Suprapubic skin (tissue), 4 donors: ENCODE measurements at regions not wholly inside any gene's neighbourhood (a gene's known extent, or its start where the extent isn't known, plus 50 kb on each side); places are given as distances from the start of the nearest gene placed in this dataset.
"Not testable (repeated sequence)": the region's sequence is repeated elsewhere in the genome, so short reads cannot be mapped to it uniquely, and the experiment has no call there.

Experiments used
- DNase-seq, 2 donors: peaks; one replicate each; pipeline ENCODE4 v3.0.0-alpha.2; 2019; ENCODE audit warnings: low spot score in 2 of 2
- H3K27ac ChIP-seq: fragments of 200-600 bp; sonication (generic); one replicate; pipeline ENCODE4 v1.5.1; 2019
- H3K27me3 ChIP-seq: fragments of 200-600 bp; sonication (generic); one replicate; pipeline ENCODE4 v1.5.1; 2019
- H3K36me3 ChIP-seq: fragments of 200-600 bp; sonication (generic); one replicate; pipeline ENCODE4 v1.5.1; 2019
- H3K4me1 ChIP-seq: fragments of 200-600 bp; sonication (generic); one replicate; pipeline ENCODE4 v1.5.1; 2019
- H3K4me3 ChIP-seq: fragments of 200-600 bp; sonication (generic); one replicate; pipeline ENCODE4 v1.5.1; 2019; ENCODE audit warnings: mild to moderate bottlenecking
- H3K9me3 ChIP-seq: fragments of 200-600 bp; sonication (generic); one replicate; pipeline ENCODE4 v1.5.1; 2019
- EP300 ChIP-seq: sonication (generic); formaldehyde crosslinking; IDR thresholded peaks from one replicate; pipeline ENCODE4 v1.6.1; 2017; ENCODE audit warnings: antibody characterized with exemption
- POLR2A ChIP-seq, 2 donors: fragments of 450-650 bp; IDR thresholded peaks; one replicate each; pipeline ENCODE4 v1.6.1; 2017; ENCODE audit warnings: antibody characterized with exemption in 2 of 2, mild to moderate bottlenecking in 2 of 2, moderate library complexity in 2 of 2
- POLR2AphosphoS5 ChIP-seq, 3 donors: sonication (generic); formaldehyde crosslinking; IDR thresholded peaks; one replicate each; pipeline ENCODE4 v1.6.1; 2017; ENCODE audit warnings: antibody characterized with exemption in 3 of 3
- WGBS: methylation state at CpG from one replicate; pipeline ENCODE4 v1.1.5; 2018; 5-methylcytosine and 5-hydroxymethylcytosine counted together
- TF ChIP-seq, protein P1 (sequence below), 2 donors: fragments of 200-600 bp in 1 of 2; fragments of 450-650 bp in 1 of 2; sonication (generic) in 1 of 2; IDR thresholded peaks; one replicate each; pipeline ENCODE4 v1.5.1; 2016 to 2019; ENCODE audit warnings: antibody characterized with exemption in 2 of 2, mild to moderate bottlenecking in 1 of 2, moderate library complexity in 1 of 2

DNA sequence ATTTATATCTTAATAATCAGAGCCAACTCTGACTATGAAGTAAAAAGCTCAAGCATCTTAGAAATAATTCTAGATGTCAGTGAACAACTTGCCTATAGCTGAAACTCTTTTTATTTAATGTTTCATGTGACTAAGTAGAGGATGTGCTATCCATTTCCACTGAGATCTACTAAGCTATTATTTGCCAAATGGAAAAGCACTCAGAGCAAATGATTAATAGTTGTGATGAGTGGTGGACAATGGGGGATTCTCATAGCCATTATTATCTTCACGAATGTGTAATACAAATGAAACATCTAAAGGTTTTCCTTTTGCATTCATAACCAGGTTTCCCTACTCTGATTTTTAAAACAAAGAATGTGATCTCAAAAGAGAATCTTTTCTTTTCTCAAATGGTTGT lies 126.6 kb upstream of the GNAI1 start:
- WGBS, result 75% methylated on average over 1 of the region's 1 CpG
- Histone ChIP-seq H3K27ac (no peak overlapping the region), H3K27me3 (no peaks in the 10 kb centered on the region), H3K9me3 (no peaks in the 10 kb centered on the region), H3K4me1 (no peaks in the 10 kb centered on the region), H3K4me3 (no peak overlapping the region), H3K36me3 (no peaks in the 10 kb centered on the region)
- TF ChIP-seq, protein P1, sequence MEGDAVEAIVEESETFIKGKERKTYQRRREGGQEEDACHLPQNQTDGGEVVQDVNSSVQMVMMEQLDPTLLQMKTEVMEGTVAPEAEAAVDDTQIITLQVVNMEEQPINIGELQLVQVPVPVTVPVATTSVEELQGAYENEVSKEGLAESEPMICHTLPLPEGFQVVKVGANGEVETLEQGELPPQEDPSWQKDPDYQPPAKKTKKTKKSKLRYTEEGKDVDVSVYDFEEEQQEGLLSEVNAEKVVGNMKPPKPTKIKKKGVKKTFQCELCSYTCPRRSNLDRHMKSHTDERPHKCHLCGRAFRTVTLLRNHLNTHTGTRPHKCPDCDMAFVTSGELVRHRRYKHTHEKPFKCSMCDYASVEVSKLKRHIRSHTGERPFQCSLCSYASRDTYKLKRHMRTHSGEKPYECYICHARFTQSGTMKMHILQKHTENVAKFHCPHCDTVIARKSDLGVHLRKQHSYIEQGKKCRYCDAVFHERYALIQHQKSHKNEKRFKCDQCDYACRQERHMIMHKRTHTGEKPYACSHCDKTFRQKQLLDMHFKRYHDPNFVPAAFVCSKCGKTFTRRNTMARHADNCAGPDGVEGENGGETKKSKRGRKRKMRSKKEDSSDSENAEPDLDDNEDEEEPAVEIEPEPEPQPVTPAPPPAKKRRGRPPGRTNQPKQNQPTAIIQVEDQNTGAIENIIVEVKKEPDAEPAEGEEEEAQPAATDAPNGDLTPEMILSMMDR (IDR thresholded peaks at IDR 0.05), result no peak
- no peak for TF ChIP-seq POLR2AphosphoS5 (IDR thresholded peaks at IDR 0.05)
- no peak for TF ChIP-seq EP300
- no peak for TF ChIP-seq POLR2A (IDR thresholded peaks at IDR 0.05)
- no peak for DNase-seq

DNA sequence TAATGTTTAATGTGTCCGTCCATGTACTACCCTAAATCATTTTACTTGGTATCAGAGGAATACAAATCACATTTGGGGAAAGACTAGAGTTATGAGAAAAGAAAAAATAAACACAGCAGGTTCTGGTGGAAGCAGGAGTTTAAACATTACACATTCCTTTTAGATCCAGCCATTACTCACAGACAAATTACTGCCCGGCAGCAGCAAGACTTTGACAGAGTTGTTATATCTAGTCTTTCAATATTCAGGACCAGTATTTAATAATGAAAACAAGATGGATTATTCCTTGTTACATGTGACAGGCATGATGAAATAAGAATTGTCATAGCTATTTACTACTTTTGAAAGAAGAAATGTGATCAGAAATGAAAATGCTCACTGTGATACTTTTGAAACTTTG lies 131.8 kb upstream of the GNAI1 start:
- H3K36me3 ChIP-seq, result no peaks in the 10 kb centered on the region
- no peak overlapping the region for H3K27ac ChIP-seq
- DNase-seq, result no peak
- no peak overlapping the region for H3K4me3 ChIP-seq
- no peak for TF ChIP-seq POLR2AphosphoS5 (IDR thresholded peaks at IDR 0.05)
- no peaks in the 10 kb centered on the region for H3K4me1 ChIP-seq
- WGBS, result 34% methylated on average over 2 of the region's 2 CpGs
- no peaks in the 10 kb centered on the region for H3K27me3 ChIP-seq
- H3K9me3 ChIP-seq, result no peaks in the 10 kb centered on the region

DNA sequence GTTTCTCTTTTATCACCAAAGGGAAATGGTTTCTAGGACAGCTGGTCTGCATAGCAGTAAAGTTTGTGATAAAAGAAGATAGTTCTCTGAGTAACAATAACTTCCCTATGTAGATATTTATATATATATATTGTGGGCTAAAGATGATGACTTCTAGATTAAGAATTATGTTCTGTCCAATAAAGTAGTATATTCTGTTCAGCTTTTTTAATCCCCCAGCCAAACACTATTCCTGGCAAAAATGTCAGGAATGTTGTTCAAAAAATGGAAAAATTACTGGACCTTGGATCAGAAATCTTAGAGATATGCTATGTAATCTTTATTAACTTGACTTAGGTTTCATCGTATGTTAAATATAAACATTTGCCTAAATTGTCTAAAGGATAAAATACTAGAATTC lies 136.3 kb upstream of the GNAI1 start:
- Histone ChIP-seq H3K9me3 (no peaks in the 10 kb centered on the region), H3K27ac (no peak overlapping the region), H3K36me3 (no peaks in the 10 kb centered on the region), H3K27me3 (no peaks in the 10 kb centered on the region), H3K4me1 (no peaks in the 10 kb centered on the region), H3K4me3 (no peak overlapping the region)
- TF ChIP-seq EP300, result no peak
- no peak for TF ChIP-seq POLR2AphosphoS5 (IDR thresholded peaks at IDR 0.05)
- TF ChIP-seq, protein P1 (IDR thresholded peaks at IDR 0.05), result no peak
- TF ChIP-seq POLR2A (IDR thresholded peaks at IDR 0.05), result no peak
- WGBS, result 53% methylated on average over 1 of the region's 1 CpG
- DNase-seq, result no peak

DNA sequence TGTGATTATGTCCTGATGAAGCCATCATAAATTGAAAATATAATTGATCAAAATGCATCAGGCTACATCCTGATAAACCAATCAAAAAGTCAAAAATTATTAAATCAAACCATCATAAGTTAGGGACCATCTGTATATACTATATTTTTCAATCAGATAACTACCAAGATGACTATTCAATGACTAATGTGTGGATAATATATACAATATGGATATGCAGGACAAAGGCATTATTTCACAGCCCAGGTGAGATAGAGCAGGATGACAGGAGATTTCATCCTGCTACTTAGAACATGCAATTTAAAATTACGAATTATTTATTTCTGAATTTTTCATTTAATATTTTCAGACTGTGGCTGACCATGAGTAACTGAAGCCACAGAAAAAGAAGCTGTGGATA lies 137.3 kb upstream of the GNAI1 start:
- Histone ChIP-seq H3K9me3 (no peaks in the 10 kb centered on the region), H3K4me1 (no peaks in the 10 kb centered on the region), H3K27me3 (no peaks in the 10 kb centered on the region), H3K4me3 (no peak overlapping the region), H3K27ac (no peak overlapping the region), H3K36me3 (no peaks in the 10 kb centered on the region)
- TF ChIP-seq POLR2AphosphoS5 (IDR thresholded peaks at IDR 0.05) (no peak), POLR2A (IDR thresholded peaks at IDR 0.05) (no peak)
- DNase-seq, result no peak
- 86% methylated on average over 1 of the region's 1 CpG for WGBS

DNA sequence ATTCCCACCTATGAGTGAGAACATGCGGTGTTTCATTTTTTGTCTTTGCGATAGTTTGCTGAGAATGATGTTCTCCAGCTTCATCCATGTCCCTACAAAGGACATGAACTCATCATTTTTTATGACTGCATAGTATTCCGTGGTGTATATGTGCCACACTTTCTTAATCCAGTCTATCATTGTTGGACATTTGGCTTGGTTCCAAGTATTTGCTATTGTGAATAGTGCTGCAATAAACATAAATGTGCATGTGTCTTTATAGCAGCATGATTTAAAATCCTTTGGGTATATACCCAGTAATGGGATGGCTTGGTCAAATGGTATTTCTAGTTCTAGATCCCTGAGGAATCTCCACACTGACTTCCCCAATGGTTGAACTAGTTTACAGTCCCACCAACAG lies 138.9 kb upstream of the GNAI1 start:
- not testable (repeated sequence) for H3K36me3 ChIP-seq, DNase-seq, H3K4me3 ChIP-seq, H3K9me3 ChIP-seq, H3K27me3 ChIP-seq, H3K27ac ChIP-seq, H3K4me1 ChIP-seq
- WGBS, result 96% methylated on average over 3 of the region's 3 CpGs

DNA sequence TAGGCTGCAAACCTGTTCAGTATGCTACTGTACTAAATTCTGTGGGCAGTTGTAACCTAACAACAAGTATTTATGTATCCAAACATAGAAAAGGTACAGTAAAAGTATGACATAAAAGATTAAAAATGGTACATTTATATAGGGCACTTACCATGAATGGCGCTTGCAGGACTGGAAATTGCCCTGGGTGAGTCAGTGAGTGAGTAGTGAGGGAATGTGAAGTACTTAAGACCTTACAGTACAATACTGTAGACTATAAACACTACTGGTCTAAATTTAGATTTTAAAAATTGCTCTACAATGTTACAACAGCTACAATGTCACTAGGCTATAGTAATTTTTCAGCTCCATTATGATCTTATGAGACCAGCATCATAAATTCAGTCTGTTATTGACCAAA lies 146.0 kb upstream of the GNAI1 start:
- H3K4me1 ChIP-seq, result no peaks in the 10 kb centered on the region
- DNase-seq, result no peak
- no peaks in the 10 kb centered on the region for H3K9me3 ChIP-seq
- no peak for TF ChIP-seq POLR2A (IDR thresholded peaks at IDR 0.05)
- TF ChIP-seq POLR2AphosphoS5 (IDR thresholded peaks at IDR 0.05), result no peak
- TF ChIP-seq, protein P1 (IDR thresholded peaks at IDR 0.05), result no peak
- no peak for TF ChIP-seq EP300
- H3K27me3 ChIP-seq, result no peaks in the 10 kb centered on the region
- WGBS, result 95% methylated on average over 1 of the region's 1 CpG
- H3K36me3 ChIP-seq, result no peaks in the 10 kb centered on the region
- H3K4me3 ChIP-seq, result no peak overlapping the region
- no peak overlapping the region for H3K27ac ChIP-seq

DNA sequence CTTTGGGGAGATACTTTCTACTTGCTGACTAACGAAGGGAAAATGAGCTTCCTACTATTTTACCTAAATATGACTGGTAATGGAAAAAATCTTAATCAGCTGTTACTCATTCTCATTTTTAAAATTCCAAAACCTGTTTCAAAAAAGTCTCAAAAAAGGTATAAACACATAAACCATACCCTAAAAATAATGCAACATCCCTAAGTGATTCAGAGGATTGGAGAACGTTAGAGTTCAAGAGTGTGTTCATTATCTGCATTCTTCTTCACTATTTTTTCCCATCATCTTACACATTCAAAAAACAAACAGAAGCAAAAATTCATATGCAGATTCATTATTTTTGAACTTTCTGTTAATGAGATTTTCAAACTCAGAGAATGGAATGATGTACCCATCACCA lies 150.4 kb upstream of the GNAI1 start:
- WGBS, result 70% methylated on average over 2 of the region's 2 CpGs
- no peak for DNase-seq
- Histone ChIP-seq H3K4me1 (no peaks in the 10 kb centered on the region), H3K4me3 (no peak overlapping the region), H3K9me3 (no peaks in the 10 kb centered on the region), H3K27me3 (no peaks in the 10 kb centered on the region), H3K36me3 (no peaks in the 10 kb centered on the region), H3K27ac (no peak overlapping the region)
- TF ChIP-seq, protein P1 (IDR thresholded peaks at IDR 0.05), result no peak
- TF ChIP-seq POLR2AphosphoS5 (IDR thresholded peaks at IDR 0.05) (no peak), POLR2A (IDR thresholded peaks at IDR 0.05) (no peak), EP300 (no peak)
